Suprapubic skin (tissue), 4 donors: ENCODE measurements at regions not wholly inside any gene's neighbourhood (a gene's known extent, or its start where the extent isn't known, plus 50 kb on each side); places are given as distances from the start of the nearest gene placed in this dataset.

Source experiments
- EP300 ChIP-seq: sonication (generic); formaldehyde crosslinking; IDR thresholded peaks from one replicate; pipeline ENCODE4 v1.6.1; 2017; ENCODE audit warnings: antibody characterized with exemption
- POLR2A ChIP-seq, 2 donors: fragments of 450-650 bp; IDR thresholded peaks; one replicate each; pipeline ENCODE4 v1.6.1; 2017; ENCODE audit warnings: antibody characterized with exemption in 2 of 2, mild to moderate bottlenecking in 2 of 2, moderate library complexity in 2 of 2
- POLR2AphosphoS5 ChIP-seq, 3 donors: sonication (generic); formaldehyde crosslinking; IDR thresholded peaks; one replicate each; pipeline ENCODE4 v1.6.1; 2017; ENCODE audit warnings: antibody characterized with exemption in 3 of 3
- TF ChIP-seq, protein P1 (sequence below), 2 donors: fragments of 200-600 bp in 1 of 2; fragments of 450-650 bp in 1 of 2; sonication (generic) in 1 of 2; IDR thresholded peaks; one replicate each; pipeline ENCODE4 v1.5.1; 2016 to 2019; ENCODE audit warnings: antibody characterized with exemption in 2 of 2, mild to moderate bottlenecking in 1 of 2, moderate library complexity in 1 of 2

DNA sequence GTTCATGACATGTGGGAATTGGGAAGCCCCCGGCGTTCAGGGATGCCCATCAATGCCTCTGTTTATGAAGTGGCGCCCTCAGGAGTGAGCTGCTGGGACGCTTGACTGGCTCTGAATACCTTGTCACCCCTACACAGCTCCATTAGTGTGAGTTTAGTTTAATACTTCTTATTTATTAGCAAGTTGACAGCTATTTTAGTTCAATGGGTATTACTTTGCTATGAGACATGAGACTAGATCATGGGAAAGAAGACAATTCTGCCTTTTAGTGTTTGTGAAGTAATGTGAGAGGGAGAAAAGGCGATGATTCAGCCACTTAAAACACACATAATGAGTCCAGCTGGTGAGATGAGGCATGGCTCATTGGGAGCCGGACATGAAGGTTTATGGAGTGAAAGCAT lies 678.5 kb downstream of the NR2F2 start:
- TF ChIP-seq, protein P1, sequence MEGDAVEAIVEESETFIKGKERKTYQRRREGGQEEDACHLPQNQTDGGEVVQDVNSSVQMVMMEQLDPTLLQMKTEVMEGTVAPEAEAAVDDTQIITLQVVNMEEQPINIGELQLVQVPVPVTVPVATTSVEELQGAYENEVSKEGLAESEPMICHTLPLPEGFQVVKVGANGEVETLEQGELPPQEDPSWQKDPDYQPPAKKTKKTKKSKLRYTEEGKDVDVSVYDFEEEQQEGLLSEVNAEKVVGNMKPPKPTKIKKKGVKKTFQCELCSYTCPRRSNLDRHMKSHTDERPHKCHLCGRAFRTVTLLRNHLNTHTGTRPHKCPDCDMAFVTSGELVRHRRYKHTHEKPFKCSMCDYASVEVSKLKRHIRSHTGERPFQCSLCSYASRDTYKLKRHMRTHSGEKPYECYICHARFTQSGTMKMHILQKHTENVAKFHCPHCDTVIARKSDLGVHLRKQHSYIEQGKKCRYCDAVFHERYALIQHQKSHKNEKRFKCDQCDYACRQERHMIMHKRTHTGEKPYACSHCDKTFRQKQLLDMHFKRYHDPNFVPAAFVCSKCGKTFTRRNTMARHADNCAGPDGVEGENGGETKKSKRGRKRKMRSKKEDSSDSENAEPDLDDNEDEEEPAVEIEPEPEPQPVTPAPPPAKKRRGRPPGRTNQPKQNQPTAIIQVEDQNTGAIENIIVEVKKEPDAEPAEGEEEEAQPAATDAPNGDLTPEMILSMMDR (IDR thresholded peaks at IDR 0.05) = no peak
- no peak for TF ChIP-seq EP300
- no peak for TF ChIP-seq POLR2AphosphoS5 (IDR thresholded peaks at IDR 0.05)
- no peak for TF ChIP-seq POLR2A (IDR thresholded peaks at IDR 0.05)
